HG02798 (cell line): ENCODE measurements at regions not wholly inside any gene's neighbourhood (a gene's known extent, or its start where the extent isn't known, plus 50 kb on each side); places are given as distances from the start of the nearest gene placed in this dataset.

Experiments
- ATAC-seq: cut with Tn5 transposase; IDR thresholded peaks from one replicate; pipeline ENCODE4 v1.9.1; 2021; ENCODE audit warnings: mild to moderate bottlenecking; ENCODE audit not compliant: unreplicated experiment, poor library complexity

DNA sequence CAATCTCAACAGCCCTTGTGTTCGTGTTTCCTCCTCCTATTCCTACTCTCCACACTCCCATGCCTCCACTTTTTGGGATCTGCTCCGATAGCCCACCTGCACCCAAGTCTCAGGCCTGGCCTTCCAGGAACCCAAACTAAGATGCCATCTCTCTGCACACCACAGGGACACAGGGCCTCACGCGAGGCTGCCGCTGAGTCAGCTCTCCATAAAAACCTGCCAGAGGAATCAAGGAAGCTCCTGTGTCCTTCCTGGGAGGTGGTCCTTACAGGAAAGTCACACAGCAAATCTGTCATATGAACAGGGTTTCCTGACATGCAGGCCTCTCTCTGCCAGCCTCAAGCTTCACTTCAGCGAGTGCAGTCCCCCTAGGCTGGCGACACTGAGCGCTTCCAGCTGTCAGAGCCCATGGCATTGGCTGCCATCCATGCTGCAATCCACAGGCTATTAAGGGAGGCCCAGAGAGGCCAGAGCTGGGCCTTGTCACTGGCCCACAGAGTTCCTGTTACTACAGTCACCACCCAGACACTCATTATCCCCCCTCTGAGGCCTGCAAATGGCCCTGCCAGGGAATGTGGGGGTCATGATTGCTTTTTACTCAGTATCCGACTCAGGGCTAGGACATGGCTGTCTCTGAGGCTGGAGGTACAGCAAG is 151.4 kb downstream of the OAT start:
- ATAC-seq, result no peak

GRCh38 chr10:124266468-124267230 is 152.1 kb downstream of the OAT start:
- ATAC-seq, result no peak

- ATAC-seq, result no peak
Measured at GRCh38 chr10:124265776-124266467, 152.8 kb downstream of the OAT start.

- no peak for ATAC-seq
Measured at GRCh38 chr10:124265391-124265745, 153.4 kb downstream of the OAT start.

GRCh38 chr10:124264711-124265390 is 153.9 kb downstream of the OAT start:
- ATAC-seq, result no peak

DNA sequence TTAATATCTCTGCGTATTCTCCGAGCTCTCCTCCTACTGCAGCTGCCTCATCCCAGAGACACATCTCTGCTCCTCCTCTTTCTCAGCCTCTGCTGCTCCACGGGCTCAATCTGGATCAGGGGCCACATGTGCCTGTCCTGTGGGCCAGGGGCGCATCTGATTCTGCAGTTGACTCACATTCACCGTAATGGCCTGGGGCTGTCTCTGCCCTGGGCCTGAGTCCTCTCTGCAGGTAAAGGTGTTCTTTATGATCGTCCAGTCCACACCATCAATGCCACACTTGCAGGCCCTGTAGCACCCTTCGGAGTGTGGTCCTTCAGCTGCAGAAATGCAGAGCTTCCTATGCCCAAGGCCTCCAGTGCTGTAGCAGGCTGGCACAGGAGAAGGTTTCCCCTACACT is 154.5 kb downstream of the OAT start:
- no peak for ATAC-seq

DNA sequence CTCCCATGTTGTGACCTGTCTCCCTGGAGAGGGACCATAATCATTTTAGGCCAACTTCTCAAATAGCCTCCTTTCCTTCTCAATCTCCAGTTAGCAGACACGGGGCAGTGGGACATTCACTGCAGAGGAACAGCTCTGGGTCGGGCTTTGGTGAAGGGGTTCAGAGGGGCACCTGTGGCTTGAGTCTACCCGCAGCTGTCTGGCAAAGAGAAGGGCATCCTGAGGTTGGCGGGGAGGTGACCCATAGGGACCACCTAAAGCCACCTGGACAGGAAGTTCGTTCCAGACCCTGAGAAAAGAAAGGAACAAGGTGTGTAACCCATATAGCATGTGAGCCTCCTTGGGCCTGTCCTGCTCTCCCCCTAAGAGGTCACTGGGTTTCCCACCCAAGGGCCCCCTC is 155.0 kb downstream of the OAT start:
- no peak for ATAC-seq

DNA sequence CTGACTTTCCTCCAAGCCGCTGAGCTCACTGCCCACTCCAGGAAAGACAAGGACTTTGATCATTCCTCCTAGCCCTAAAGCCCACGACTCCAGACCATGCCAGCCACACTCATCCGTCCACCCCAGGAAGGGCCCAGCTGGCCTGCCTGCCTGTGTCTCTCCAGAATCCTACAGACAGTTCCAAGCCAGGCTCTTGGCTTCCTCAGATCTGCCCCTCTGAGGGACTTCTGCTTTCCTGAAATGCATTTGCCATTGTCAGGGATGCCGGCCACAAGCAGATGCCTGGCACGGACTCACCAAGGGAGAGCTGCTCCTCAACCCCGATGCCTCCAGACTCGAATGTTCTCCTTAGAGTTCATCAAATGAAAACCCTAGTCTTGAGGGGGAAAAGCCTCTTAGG is 155.8 kb downstream of the OAT start:
- ATAC-seq, result no peak

GRCh38 chr10:124262234-124262865 is 156.4 kb downstream of the OAT start:
- no peak for ATAC-seq

DNA sequence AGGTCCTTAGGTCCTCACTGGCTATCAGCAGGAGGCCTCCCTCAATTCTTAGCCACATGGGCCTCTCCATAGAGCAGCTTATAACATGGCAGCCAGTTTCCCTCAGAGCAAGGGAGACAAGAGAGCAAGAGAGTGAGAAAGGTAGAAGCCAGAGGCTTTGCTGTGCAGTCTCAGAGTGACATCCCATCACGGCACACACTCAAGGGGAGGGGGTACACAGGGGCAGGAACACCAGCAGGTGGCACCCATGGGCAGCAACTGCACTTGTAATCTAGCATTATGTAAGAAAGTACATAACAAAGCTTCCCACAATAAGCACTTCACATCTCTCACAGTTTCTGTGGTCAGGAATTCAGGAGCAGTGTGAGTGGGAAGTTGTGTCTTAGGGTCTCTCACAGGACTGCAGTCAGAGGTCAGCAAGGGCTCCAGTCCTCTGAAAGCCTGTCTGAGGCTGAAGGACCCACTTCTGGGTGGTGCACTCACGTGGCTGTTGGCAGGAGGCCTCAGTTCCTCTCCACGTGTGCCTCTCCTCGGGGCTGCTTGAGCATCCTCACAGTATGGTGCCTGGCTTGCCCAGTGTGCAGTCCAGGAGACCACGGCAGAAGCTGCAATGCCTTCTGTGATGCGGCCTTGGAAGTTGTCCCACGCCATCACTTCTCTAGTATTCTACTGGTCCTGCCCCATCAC is 159.4 kb downstream of the OAT start:
- ATAC-seq, result no peak

DNA sequence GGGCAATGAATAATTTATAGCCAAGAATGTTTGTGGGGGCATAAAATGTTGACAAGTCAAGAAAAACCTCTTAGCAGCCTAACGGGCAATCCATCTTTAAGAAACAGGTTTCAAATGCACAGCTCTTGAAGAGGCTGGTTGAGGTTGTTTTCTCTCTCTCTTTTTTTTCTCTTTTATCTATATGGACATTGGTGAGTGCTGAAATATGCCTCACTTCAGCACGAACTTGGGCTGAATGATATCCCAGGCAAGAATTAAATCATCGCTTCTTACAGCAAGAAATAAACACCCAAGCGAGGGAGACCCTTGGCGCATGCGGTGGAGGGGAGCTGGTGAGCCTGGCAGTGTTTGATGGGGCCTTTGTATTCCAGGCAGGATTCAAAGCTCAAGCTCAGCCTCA is 160.9 kb downstream of the OAT start:
- no peak for ATAC-seq

GRCh38 chr10:124256151-124256550 is 162.6 kb downstream of the OAT start:
- ATAC-seq, result no peak

- ATAC-seq, result no peak
Measured at GRCh38 chr10:124255556-124255955, 162.2 kb upstream of the CHST15 start.

- ATAC-seq, result no peak
Measured at GRCh38 chr10:124254490-124254889, 161.1 kb upstream of the CHST15 start.

DNA sequence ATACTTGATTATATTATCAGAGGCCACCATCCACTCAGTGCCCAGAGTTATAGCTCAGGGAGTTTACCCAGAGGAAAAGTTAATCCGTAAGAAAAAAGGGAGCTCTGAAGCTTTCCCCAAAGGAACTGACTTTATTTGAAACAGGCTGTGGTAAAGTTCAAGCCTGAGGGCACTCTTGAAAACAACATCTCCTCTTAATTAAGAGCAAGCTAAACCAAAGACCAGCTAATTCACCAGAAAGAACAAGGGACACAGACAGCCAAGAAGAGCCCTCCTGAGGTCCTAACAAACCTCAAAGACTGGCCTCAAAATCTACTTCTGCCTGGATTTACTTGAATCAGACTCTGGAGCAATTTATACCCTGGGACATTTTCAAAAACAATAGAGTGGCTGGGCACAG is 159.6 kb upstream of the CHST15 start:
- no peak for ATAC-seq

DNA sequence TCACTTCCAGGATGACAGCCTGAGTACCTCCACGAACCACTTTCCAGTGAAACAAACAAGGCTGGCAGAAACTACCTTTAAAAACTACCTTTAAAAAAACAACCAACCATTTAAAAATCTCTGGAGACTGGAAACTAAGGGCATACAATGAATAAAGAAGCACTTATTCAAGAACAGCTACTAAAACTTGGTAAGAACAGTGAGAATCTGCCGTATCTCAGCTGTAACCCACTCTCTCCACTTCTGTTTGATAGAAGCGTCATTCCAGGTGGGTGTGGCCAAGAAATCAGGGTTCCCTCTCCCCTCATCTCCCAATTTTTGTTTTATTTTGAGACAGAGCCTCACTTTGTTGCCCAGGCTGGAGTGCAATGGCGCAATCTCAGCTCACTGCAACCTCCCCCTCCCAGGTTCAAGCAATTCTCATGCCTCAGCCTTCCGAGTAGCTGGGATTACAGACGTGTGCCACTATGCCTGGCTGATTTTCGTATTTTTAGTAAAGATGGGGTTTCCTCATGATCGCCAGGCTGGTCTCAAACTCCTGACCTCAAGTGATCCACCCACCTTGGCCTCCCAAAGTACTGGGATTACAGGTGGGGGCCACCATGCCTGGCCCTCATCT is 158.8 kb upstream of the CHST15 start:
- ATAC-seq, result no peak

- no peak for ATAC-seq
Measured at GRCh38 chr10:124251317-124252065, 158.1 kb upstream of the CHST15 start.

DNA sequence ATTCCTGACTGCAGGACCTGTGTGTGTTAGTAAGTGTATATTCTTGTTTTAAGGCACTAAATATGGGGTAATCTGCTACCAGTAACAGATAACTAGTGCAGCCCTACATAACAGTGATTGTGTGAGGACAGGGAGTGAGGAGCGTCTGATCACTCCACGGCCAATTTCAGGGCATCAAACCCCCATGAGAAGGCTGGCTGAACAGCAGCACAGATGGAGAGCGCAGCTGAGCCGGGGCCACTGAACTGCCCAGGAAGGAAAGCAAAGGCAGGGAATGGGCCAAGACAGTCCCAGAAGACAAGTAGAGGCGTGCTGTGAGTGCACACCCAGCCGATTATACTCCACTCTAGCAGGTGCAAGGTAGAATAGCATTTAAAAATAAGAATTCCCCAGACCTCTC is 157.1 kb upstream of the CHST15 start:
- ATAC-seq, result no peak
